Uterus (tissue), 3 donors: ENCODE measurements at regions not wholly inside any gene's neighbourhood (a gene's known extent, or its start where the extent isn't known, plus 50 kb on each side); places are given as distances from the start of the nearest gene placed in this dataset.

Experiments used
- DNase-seq, 2 donors: peaks; one replicate each; pipeline ENCODE4 v3.0.0-alpha.2; 2019 to 2020
- H3K27ac ChIP-seq, 2 donors: fragments of 200-600 bp; sonication (generic); 1 replicate in 1 of 2; 2 replicates in 1 of 2; pipeline ENCODE4 v1.5.1; 2016 to 2018
- H3K27me3 ChIP-seq, 2 donors: fragments of 200-600 bp; sonication (generic); one replicate each; pipeline ENCODE4 v1.5.1; 2018 to 2019; ENCODE audit warnings: control low read depth in 1 of 2
- H3K36me3 ChIP-seq, 2 donors: fragments of 200-600 bp; sonication (generic); one replicate each; pipeline ENCODE4 v1.5.1; 2019; ENCODE audit warnings: control low read depth in 1 of 2
- H3K4me1 ChIP-seq, 2 donors: fragments of 200-600 bp; sonication (generic); one replicate each; pipeline ENCODE4 v1.5.1; 2018 to 2019; ENCODE audit warnings: control low read depth in 1 of 2
- H3K4me3 ChIP-seq, 2 donors: fragments of 200-600 bp; sonication (generic); 1 replicate in 1 of 2; 2 replicates in 1 of 2; pipeline ENCODE4 v1.5.1; 2018 to 2019; ENCODE audit warnings: mild to moderate bottlenecking in 1 of 2
- H3K9me3 ChIP-seq, 2 donors: fragments of 200-600 bp; sonication (generic); one replicate each; pipeline ENCODE4 v1.5.1; 2019; ENCODE audit warnings: control low read depth in 1 of 2
- POLR2A ChIP-seq, 2 donors: fragments of 450-650 bp; IDR thresholded peaks; one replicate each; pipeline ENCODE4 v1.6.1; 2016; ENCODE audit warnings: antibody characterized with exemption in 2 of 2, mild to moderate bottlenecking in 1 of 2, moderate library complexity in 1 of 2
- intact Hi-C: fragments of 100-400 bp; cut with DNase I; formaldehyde crosslinking; loops from one replicate; pipeline ENCODE4 v1.15.1; 2023; ENCODE audit warnings: low total_unique reads
- TF ChIP-seq, protein P1 (sequence below), 4 experiments: fragments of 200-600 bp in 2 of 4; fragments of 450-650 bp in 2 of 4; sonication (generic) in 2 of 4; IDR thresholded peaks; one replicate each; pipeline ENCODE4 v1.5.1; 2016 to 2019; ENCODE audit warnings: antibody characterized with exemption in 4 of 4, mild to moderate bottlenecking in 2 of 4, moderate library complexity in 1 of 4
- donor health status: DM: yes; HTN: yes; CAD: no.

DNA sequence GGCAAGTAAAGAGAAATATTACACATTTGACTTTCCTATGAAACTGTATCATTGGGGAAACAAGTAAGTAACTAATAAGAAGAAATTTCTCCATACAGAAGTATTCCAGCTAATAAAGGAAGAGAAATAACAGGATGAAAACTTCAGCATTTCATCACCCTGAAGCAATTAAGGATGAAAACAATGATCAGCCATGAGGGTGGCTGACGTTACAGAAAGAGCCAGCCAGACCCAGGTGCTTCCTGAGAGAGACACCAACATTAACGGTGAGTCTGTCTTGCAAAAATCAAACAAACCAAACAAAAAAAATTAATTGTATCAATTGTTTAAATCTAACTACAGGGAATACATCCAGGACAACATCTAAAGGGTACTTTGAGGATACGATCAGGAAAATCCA is 190.0 kb downstream of the ARRDC4 start:
- TF ChIP-seq POLR2A (IDR thresholded peaks at IDR 0.05), result no peak
- TF ChIP-seq, protein P1, sequence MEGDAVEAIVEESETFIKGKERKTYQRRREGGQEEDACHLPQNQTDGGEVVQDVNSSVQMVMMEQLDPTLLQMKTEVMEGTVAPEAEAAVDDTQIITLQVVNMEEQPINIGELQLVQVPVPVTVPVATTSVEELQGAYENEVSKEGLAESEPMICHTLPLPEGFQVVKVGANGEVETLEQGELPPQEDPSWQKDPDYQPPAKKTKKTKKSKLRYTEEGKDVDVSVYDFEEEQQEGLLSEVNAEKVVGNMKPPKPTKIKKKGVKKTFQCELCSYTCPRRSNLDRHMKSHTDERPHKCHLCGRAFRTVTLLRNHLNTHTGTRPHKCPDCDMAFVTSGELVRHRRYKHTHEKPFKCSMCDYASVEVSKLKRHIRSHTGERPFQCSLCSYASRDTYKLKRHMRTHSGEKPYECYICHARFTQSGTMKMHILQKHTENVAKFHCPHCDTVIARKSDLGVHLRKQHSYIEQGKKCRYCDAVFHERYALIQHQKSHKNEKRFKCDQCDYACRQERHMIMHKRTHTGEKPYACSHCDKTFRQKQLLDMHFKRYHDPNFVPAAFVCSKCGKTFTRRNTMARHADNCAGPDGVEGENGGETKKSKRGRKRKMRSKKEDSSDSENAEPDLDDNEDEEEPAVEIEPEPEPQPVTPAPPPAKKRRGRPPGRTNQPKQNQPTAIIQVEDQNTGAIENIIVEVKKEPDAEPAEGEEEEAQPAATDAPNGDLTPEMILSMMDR (IDR thresholded peaks at IDR 0.05), result no peak
- intact Hi-C loops, result no loop called here
- Histone ChIP-seq H3K9me3 (no peaks in the 10 kb centered on the region), H3K4me3 (no peak overlapping the region), H3K27me3 (no peaks in the 10 kb centered on the region), H3K4me1 (no peaks in the 10 kb centered on the region), H3K36me3 (no peaks in the 10 kb centered on the region), H3K27ac (no peak overlapping the region)
- DNase-seq, result no peak

DNA sequence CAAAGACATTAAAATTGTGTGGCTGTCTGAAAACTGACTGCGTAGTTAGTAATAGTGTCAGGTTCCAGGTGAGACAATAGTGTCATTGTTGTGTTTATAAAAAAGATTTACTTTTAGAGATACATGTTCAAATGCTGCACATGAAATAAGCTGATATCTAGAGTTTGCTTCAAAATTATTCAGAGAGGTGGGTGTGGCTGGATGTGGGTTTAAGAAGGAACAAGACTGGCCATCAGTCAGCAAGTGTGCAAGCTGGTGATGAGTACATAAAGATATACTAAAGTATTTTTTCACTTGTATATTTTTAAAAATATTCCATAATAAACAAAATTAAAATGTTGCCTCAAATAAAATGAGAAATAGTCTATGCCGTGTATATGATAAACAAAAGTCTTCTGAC is 190.6 kb downstream of the ARRDC4 start:
- Histone ChIP-seq H3K36me3 (no peaks in the 10 kb centered on the region), H3K9me3 (no peaks in the 10 kb centered on the region), H3K27ac (no peak overlapping the region), H3K27me3 (no peaks in the 10 kb centered on the region), H3K4me1 (no peaks in the 10 kb centered on the region), H3K4me3 (no peak overlapping the region)
- DNase-seq, result no peak
- intact Hi-C loops, result no loop called here
- no peak for TF ChIP-seq POLR2A (IDR thresholded peaks at IDR 0.05)
- TF ChIP-seq, protein P1 (IDR thresholded peaks at IDR 0.05), result no peak

DNA sequence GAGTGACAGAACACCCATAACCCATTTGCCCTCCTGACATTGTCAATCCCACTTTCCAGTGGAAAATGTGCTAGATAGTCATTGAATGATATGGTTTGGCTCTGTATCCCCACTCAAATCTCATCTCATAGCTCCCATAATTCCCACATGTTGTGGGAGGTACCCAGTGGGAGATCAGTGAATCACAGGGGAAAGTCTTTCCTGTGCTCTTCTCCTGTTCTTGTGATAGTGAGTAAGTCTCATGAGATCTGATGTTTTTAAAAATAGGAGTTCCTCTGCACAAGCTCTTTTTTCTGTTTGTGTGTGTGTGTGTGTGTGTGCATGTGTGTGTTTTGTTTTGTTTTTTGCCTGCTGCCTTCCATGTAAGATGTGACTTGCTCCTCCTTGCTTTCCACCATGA is 191.7 kb downstream of the ARRDC4 start:
- intact Hi-C loops, result no loop called here
- Histone ChIP-seq H3K36me3 (no peaks in the 10 kb centered on the region), H3K27me3 (no peaks in the 10 kb centered on the region), H3K4me1 (no peaks in the 10 kb centered on the region), H3K27ac (no peak overlapping the region), H3K4me3 (no peak overlapping the region), H3K9me3 (no peaks in the 10 kb centered on the region)
- no peak for DNase-seq
- no peak for TF ChIP-seq POLR2A (IDR thresholded peaks at IDR 0.05)
- TF ChIP-seq, protein P1 (IDR thresholded peaks at IDR 0.05), result no peak

DNA sequence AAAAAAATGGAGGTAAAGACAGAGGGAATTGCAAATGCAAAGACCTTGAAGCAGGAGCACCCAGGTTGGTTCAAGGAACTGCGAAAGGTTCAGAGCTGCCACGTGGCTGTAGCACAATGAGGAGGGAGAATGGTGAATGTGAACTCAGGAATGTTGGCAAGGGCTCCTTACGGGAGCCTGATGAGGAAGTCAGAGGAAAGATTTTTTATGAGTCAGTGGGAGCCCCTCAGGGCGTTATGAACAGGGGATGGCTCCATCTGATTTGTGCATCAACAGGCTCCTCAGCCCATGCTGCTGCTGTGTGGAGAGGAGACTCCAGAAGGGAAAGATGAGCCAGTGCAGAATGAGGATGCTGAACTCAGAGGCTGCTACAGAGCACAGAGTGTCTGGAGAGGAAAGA is 194.4 kb downstream of the ARRDC4 start:
- no peaks in the 10 kb centered on the region for H3K27me3 ChIP-seq
- H3K4me3 ChIP-seq, result no peak overlapping the region
- H3K36me3 ChIP-seq, result no peaks in the 10 kb centered on the region
- no peak overlapping the region for H3K27ac ChIP-seq
- H3K4me1 ChIP-seq, result no peaks in the 10 kb centered on the region
- no peak for DNase-seq
- no peaks in the 10 kb centered on the region for H3K9me3 ChIP-seq
- no peak for TF ChIP-seq POLR2A (IDR thresholded peaks at IDR 0.05)
- TF ChIP-seq, protein P1 (IDR thresholded peaks at IDR 0.05), result no peak
- intact Hi-C loops, result no loop called here

DNA sequence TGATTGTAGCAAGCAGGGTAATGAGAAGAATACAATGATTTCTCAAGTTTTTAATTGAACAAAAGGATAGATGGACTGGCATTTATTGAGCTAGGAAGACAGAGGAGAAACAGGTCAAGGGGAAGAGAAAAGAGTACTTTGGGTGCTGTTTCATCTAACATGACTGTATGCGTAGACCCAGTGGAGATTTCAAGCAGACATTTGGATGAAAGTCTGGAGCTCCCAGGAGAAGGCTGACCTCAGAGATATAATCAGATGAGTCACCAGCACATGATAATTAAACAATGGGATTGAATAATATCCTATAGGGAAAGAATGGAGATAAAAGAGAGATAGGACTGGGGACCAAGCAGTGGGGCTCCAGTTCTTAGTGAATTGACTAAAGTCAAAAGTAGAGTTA is 194.9 kb downstream of the ARRDC4 start:
- intact Hi-C loops, result no loop called here
- Histone ChIP-seq H3K36me3 (no peaks in the 10 kb centered on the region), H3K27ac (no peak overlapping the region), H3K9me3 (no peaks in the 10 kb centered on the region), H3K4me3 (no peak overlapping the region), H3K4me1 (no peaks in the 10 kb centered on the region), H3K27me3 (no peaks in the 10 kb centered on the region)
- DNase-seq, result no peak
- TF ChIP-seq POLR2A (IDR thresholded peaks at IDR 0.05), result no peak
- TF ChIP-seq, protein P1 (IDR thresholded peaks at IDR 0.05), result no peak
